ENCODE measurements at regions not wholly inside any gene's neighbourhood (a gene's known extent, or its start where the extent isn't known, plus 50 kb on each side); places are given as distances from the start of the nearest gene placed in this dataset.
"Not testable (repeated sequence)": the region's sequence is repeated elsewhere in the genome, so short reads cannot be mapped to it uniquely, and the experiment has no call there.

GRCh38 chrX:138020941-138021340 lies 455.0 kb downstream of the ZIC3 start:
- no peak for DNase-seq (ENCODE audit: low spot score)

DNA sequence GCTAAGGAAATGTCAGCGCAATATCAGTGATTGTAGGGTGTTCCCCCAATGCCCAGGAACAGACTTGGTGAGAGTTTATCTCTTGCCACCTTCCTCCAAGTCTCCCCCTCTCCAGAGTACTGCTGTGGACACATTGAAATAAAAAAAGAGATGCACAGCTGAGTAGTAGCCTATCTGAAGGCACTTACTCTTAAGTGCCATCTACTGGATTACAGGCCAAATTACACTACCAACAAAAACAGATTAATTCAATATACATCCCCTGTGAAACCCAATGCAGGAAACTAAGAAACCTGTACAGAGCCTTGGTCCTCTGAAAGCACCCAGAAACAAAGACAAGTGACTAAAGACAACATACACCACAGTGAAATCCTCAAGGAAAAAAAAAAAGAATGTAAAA lies 460.3 kb downstream of the ZIC3 start:
- DNase-seq (ENCODE audit: low spot score) = peak; percentile 0

GRCh38 chrX:138031715-138032114 lies 465.8 kb downstream of the ZIC3 start:
- no peak for DNase-seq (ENCODE audit: low spot score)

- DNase-seq (ENCODE audit: low spot score) = no peak
Measured at GRCh38 chrX:138034136-138034535, 468.2 kb downstream of the ZIC3 start.

- no peak for DNase-seq (ENCODE audit: low spot score)
Measured at GRCh38 chrX:138037548-138037947, 471.6 kb downstream of the ZIC3 start.

GRCh38 chrX:138057883-138058282 lies 492.0 kb downstream of the ZIC3 start:
- DNase-seq (ENCODE audit: low spot score) = no peak

- DNase-seq (ENCODE audit: low spot score) = no peak
Measured at GRCh38 chrX:138058931-138059330, 493.0 kb downstream of the ZIC3 start.

- no peak for DNase-seq (ENCODE audit: low spot score)
Measured at GRCh38 chrX:138067415-138067814, 501.5 kb downstream of the ZIC3 start.

GRCh38 chrX:138073626-138074025 lies 507.7 kb downstream of the ZIC3 start:
- no peak for DNase-seq (ENCODE audit: low spot score)

DNA sequence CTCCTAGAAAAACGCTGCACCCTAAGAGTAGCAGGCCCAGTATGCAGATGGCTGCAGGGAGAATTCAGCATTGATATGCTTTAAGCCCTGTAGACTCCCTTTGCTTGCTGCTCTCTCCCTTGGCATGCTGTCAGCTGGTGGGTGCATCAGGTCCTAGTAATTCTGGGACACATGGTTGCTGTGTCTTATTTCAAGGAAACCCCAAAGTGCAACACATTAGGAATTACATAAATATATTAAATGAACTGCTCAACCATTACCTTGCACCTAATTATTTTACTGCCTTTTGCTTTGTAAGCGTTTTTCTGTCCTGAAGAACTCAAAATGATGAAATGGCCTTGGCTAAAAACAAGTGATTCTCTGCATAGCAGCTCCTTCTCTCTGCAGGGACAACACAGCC lies 516.3 kb downstream of the ZIC3 start:
- DNase-seq (ENCODE audit: low spot score) = no peak

DNA sequence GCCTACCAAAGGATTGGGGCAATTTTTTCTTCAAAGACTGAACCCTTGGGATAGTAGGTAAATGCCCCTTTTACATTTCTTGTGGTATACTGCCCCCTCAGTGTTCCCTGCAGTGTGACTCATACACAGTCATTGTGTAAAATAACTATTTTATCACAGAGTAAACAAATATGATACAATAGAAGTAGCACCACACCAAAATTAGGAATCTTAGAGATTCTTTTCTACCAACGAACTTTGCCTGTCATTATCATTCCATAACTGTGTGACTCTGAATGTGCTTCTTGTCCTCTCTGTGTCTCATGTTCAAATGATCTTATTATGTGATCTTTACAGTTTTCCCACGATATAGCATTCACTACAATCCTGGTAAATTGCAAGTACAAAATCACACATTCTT lies 517.0 kb downstream of the ZIC3 start:
- no peak for DNase-seq (ENCODE audit: low spot score)

DNA sequence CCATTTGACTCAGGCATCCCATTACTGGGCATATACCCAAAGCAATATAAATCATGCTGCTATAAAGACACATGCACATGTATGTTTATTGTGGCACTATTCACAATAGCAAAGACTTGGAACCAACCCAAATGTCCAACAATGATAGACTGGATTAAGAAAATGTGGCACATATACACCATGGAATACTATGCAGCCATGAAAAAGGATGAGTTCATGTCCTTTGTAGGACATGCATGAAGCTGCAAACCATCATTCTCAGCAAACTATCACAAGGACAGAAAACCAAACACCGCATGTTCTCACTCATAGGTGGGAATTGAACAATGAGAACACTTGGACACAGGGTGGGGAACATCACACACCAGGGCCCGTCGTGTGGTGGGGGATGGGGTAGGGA lies 545.0 kb downstream of the ZIC3 start:
- not testable (repeated sequence) for DNase-seq (ENCODE audit: low spot score)

DNA sequence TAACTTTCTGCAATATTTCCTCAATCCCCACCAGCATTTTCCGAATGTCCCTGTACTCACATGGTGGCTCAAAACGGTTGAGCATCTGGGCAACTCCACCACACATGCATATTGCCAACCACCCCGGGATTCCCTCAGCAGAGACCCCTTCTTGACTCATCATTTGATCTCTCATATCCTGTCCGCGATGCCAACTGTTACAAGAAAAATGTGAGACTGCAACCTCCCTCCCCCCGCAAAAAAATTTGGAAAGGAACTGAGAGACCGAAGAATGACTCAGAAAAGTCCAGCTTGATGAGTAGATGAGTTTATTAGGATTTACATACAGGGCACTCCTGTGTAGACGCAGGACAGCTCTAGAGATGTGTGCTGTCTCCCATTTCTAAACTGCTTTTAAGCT lies 561.4 kb downstream of the ZIC3 start:
- no peak for DNase-seq (ENCODE audit: low spot score)

DNA sequence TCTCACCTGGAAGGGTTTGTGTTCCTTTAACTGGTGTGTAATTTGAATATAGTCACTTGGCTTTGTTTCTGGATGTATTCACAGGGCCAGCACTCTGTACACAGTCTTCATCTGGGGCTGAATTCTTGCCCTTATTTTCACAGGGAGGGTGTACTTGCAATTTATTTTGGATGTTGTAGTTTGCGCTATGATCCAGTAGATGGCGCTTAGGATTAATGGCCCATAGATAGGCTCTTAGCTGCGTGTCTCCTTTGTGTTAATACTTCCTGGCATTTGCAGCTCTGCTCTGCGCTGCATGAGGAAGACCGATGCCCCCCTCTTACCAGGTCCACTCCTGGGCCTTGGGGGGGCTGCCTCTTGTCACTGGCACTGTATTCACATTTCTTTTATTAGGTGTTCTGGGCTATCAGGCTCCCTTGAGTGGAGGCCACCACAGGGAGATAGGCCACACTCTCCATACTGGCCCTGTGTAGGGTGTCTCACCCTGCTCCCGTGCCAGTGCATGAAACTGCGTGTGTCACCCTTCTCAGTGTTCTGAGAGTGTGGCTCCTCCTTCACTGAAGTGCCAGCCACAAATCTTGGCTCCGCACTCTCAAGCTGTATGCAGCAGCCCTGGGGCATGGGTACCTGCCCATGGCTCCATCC lies 562.2 kb downstream of the ZIC3 start:
- peak; percentile 14 for DNase-seq (ENCODE audit: low spot score)

DNA sequence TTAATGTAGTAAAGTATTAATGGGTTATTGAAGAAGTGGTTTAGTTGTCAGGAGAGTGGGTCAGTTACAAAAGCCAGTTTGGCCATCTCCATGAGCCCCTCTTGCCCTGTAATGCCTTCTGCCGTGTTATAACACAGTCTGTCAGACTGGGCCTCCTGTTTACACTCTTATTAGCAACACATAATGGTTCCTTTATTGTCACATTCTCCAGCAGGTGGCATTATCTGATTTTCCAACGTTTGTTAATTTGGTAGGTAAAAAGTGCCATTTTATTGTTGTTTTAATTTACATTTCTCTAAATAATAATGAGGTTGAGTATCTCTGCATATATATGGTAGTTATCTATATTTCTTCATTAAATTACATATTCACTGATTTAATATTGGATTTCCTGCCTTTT lies 560.8 kb downstream of the FGF13 start:
- DNase-seq (ENCODE audit: low spot score) = no peak

- no peak for DNase-seq (ENCODE audit: low spot score)
Measured at GRCh38 chrX:138157850-138158249, 553.7 kb downstream of the FGF13 start.

DNA sequence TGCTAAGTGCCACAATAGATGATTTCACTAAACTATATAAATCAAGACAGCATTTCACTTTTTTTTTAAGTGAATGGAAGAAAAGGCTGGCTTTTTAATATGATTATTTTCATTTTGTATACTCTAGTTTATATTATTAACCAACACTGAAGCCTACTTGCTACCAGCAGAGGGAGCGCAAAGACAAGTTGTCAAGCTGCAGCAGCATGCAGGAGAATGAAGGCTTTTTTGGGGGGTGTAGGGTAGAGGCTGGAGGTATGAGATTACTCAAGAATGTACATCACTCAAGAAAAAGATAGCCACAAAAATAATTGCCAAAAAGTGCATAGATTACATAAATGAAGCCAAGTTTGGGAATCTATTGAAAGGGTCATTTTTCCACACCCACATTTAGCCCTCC lies 519.5 kb downstream of the FGF13 start:
- DNase-seq (ENCODE audit: low spot score) = no peak

DNA sequence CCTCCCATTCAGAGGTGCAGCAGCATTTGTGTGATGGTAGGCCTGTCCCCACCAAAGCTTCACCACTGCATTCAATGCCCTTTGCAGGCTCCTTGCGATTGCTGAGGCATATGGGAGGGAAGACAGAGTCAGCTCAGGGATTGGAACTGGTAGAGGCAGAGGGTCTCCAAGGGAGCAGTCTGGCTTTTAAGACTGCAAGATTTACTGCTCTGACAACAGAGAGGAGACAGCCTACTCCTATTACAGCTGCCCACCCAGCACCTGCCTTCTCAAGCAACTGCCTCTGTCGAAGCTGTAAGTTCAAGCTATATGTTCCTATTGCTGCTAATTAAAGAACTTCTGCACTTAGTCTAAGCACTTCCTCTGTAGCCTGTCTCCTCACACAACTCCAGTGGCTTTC lies 481.8 kb downstream of the FGF13 start:
- no peak for DNase-seq (ENCODE audit: low spot score)

DNA sequence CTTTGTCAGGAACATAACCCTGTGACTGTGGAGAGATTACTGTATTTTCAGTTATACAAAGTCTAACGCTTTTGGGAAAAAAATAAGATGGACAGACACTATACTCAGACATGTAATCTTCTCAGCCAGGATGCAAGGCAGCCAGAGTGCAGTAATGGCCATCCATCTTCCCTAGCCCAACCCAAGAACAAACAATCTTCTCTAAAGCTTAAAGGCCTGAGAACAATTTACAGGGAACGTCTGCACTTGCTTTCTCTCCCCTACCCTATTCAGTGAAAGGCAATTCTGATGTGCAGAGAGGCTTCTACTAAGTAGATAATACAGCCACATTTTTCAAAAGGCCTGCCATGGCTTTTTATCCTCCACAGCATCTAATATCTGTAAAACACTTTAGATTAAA lies 471.3 kb downstream of the FGF13 start:
- DNase-seq (ENCODE audit: low spot score) = no peak

DNA sequence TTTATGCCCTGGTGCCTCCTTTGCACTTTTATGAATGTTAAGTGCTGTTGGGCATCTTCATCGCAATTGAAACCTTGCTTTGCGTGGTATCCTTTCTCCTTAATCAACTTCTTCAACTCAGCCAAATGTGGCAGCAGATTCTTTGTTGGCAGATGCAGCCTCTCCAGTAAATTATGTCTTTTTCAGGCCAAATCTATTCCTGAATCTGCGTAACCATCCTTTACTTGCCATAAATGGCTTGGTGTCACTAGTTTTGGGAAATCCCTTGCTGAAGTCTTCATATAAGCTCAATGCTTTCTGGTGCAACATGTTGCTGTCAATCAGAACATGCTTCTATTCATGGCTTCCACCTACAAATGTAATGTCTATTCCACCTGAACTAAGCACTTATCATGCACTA lies 457.5 kb downstream of the FGF13 start:
- no peak for DNase-seq (ENCODE audit: low spot score)

DNA sequence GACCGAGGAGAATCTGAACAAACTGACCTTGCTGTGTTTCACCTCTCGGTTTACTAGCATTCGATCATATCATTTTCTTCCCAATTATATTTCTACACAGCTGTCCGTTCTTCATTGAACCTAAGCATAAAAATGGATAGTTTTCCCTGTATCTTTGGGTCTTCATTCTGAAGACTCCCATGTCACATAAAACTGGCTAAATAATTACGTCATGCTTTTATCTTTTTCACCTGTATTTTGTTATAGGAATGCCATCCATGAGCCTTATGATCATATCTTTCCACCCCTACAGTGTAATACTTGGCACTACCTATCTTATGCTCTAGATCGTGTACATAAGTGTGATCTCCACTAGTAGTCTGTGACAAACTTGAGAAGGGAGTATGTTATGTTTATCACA lies 456.1 kb downstream of the FGF13 start:
- no peak for DNase-seq (ENCODE audit: low spot score)

GRCh38 chrX:138264095-138264494 lies 447.4 kb downstream of the FGF13 start:
- not testable (repeated sequence) for DNase-seq (ENCODE audit: low spot score)

DNA sequence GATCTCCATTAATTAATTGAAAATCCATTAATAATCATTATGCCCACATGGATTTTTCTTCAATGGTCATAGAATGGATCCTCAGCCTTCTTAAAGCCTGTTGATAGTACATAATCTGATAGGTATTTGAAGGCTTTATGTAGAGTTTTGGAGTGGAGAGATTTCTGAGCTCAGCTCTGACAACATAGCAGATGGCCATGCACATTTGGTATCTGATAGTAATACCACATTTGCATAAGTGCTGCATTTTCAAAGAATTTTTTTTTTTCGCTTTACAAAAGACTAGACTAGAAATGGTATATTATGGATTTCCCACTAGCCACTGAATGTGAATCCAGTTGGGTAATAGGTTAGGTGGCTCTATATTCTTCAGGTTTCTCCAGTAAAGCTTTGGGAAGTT lies 440.6 kb downstream of the FGF13 start:
- DNase-seq (ENCODE audit: low spot score) = no peak

DNA sequence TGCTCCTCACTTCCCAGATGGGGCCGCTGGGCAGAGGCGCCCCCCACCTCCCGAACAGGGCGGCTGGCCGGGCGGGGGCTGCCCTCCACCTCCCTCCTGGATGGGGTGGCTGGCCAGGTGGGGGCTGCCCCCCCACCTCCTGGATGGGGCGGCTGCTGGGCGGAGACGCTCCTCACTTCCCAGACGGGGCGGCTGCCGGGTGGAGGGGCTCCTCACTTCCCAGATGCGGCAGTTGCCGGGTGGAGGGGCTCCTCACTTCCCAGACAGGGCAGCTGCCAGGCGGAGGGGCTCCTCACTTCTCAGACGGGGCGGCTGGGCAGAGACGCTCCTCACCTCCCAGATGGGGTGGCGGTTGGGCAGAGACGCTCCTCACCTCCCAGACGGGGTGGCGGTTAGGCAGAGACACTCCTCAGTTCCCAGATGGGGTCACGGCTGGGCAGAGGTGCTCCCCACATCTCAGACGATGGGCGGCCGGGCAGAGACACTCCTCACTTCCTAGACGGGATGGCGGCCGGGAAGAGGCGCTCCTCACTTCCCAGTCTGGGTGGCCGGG lies 428.8 kb downstream of the FGF13 start:
- not testable (repeated sequence) for DNase-seq (ENCODE audit: low spot score)

Data from HuH-7 (cell line).